Stimulated activated naive CD8-positive, alpha-beta T cell treated with anti-CD3 and anti-CD28 coated beads, Interleukin-15, Interleukin-2, amounts not matched to agents 100 U/mL and 50 U/mL, for 24 hours (primary cell): ENCODE measurements at regions not wholly inside any gene's neighbourhood (a gene's known extent, or its start where the extent isn't known, plus 50 kb on each side); places are given as distances from the start of the nearest gene placed in this dataset.
"Not testable (repeated sequence)": the region's sequence is repeated elsewhere in the genome, so short reads cannot be mapped to it uniquely, and the experiment has no call there.

Experiments used
- ATAC-seq: fragments of 150-1000 bp; cut with Tn5 transposase; one replicate; pipeline ENCODE4 v1.10.0; 2021
- DNase-seq: peaks from one replicate; pipeline ENCODE4 v3.0.0; 2021

DNA sequence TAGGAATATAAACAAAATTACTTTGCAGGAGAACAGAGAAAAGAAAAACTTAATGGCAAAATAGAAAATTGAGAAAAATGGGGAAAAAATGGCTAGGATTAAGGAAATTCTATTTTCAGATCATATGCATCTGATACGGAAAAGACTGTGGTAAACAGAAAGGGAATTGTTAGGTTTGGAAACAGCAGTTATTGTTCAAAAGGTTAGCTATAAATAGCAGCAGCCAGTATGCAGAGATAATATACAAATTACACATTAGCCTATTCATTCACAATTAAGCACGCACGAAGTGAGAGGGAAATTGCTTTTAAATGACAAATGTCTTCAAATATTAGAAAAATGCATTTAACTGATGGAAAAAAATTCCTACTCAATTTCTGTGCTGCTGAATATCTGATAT, 224.1 kb upstream of the FAM3C start:
- DNase-seq (no peak), ATAC-seq (no peak)

DNA sequence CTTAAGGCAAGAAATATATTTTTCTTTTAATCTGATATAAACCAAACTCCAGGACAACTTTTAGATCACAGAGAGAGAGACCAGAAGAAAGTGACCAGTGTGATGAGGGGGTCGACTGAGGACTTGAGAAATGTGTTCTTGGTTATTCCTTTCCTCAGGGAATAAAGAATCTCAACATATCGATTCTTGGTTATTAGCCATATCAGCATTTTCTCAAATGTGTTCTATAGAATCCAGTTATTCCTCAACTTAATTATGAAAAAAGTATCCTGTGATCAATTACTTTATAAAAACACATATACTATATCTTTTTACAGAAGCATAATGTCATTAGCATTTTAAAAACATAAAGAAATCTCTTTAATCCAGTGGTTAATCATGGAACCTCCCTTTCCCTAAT, 222.1 kb upstream of the FAM3C start:
- no peak for ATAC-seq

GRCh38 chr7:121610243-121610642, 214.1 kb upstream of the FAM3C start:
- ATAC-seq, result no peak
- no peak for DNase-seq

More for the DNA sequence above, 222.1 kb upstream of the FAM3C start:
- no peak for DNase-seq

DNA sequence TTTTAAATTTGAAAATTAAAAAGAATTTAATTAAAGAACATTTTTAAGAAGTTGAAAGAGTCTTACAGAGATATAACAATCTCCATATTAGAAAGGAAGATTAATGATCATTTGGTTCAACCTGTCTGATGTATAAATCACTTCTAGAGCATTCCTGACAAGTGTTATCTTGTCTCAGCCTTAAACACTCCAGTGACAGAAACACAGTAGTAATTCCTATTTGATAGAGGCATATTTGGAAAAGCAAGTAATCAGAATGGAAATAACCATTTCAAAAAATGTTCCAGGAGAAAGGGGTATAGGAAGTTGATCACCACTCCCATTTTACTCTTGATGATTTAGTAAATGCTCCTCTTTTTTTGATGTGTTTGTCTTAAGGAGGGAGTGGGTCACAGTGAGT, 213.1 kb upstream of the FAM3C start:
- DNase-seq, result no peak
- ATAC-seq, result no peak

GRCh38 chr7:121608785-121609184, 212.7 kb upstream of the FAM3C start:
- DNase-seq (no peak), ATAC-seq (no peak)

DNA sequence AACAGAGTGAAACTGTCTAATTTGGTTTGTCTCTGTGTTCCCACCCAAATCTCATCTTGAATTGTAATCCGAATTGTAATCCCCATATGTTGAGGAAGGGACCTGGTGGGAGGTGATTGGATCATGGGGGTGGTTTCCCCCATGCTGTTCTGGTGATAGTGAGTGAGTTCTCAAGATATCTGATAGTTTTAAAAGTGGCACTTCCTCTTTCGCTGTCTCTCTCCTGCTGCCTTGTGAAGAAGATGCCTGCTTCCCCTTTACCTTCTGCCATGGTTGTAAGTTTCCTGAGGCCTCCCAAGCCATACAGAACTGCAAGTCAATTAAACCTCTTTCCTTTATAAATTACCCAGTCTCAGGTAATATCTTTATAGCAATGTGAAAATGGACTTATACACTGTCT, 212.1 kb upstream of the FAM3C start:
- DNase-seq, ATAC-seq: not testable (repeated sequence)

GRCh38 chr7:121605317-121605680, 209.2 kb upstream of the FAM3C start:
- ATAC-seq (no peak), DNase-seq (no peak)

DNA sequence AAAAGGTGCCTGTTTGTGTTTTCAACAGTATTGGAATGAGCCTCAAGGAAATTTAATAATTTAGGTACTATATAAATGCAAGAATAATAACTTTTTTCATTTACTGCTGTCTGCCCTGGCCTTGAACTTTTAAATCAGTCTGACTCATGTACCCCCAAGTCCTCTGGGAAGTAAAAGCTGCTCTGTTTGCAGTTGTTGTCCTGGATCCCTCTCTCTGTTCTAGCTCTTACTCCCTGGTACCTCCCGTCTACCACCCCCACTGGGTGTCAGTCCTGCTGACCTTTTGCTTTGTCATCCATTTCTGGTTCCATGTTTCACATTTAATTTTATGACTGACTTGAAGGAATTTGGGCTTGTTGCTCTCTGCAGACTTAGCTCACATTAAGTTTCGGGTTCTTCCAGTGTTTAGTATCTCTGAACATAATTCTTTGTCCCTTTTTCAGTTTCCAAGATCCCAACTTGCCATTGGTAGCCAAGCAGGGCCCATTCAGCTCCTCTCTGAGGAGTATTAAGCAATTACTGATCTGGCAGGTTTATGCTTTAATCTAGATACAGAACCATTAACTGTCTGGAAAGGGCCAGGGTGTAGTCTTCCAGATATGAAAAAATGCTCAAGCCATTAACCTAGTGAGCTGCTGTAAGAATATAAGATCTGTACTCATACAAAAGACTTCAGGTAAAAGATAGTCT, 208.7 kb upstream of the FAM3C start:
- ATAC-seq (no peak), DNase-seq (no peak)

GRCh38 chr7:121603886-121604285, 207.8 kb upstream of the FAM3C start:
- DNase-seq (no peak), ATAC-seq (no peak)

- no peak for ATAC-seq
- DNase-seq, result no peak
Measured at GRCh38 chr7:121599887-121600286, 203.8 kb upstream of the FAM3C start.

DNA sequence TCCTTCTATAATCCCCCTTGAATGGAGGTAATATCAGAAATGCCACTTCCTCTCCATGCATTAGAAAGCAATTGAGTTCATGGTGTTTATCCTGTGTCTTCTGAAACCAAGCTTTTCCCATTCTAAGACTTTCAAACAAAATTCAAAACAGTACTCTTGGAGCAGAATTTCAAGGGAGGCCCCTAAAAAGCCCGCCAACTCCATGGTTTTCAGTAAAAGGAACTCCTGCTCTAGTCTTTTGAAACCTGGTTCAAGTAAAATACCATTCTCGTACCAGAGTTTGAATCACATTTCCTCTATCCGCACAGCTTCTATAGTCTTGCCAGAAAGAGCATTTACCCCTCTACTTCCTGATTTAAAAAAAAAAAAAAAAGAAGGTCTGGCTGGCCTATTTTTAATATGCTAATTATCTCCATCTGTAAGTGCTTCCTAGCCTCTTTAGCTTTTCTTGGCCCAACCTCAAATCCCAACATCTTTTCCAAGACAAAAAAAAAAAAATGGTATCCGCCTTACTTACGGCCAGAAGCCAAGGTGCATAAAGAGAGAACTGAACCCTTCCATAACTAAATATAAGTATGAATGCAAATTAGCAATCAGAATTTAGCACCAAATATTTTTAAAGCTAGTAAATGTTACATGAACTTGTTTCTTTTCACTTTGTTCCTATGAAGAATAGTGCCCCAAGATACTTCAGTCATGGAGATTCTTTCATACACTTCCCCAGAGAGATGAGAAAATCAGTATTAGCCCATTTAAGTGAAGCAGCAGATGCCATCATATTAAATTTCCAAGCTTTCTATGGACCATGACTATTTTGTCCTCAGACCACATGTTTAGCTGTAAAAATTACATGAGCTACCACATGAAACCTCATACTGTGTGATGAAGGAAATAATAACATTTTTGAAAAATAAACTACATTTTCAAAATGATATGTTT, 199.9 kb upstream of the FAM3C start:
- DNase-seq, result no peak
- ATAC-seq, result no peak

- DNase-seq (no peak), ATAC-seq (no peak)
Measured at GRCh38 chr7:121591926-121592325, 195.8 kb upstream of the FAM3C start.

DNA sequence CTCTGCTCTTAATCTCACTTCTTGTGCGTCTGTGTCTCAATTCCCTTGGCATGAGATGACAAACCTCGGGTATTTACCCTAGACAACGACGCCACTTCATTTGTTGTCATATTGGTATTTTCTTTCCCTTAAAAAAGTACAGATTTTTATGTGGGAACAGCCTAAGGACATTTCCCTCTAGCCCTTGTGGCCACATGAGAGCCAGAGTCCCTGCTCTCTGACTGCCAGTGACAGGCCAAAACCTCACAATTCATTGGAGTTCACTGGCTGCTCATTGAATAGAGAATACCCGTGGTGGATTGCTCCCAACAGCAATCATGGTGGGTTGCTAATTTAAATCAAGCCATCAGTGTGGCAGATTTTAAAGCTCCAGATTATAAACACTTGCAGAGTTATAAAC, 191.3 kb upstream of the FAM3C start:
- ATAC-seq (no peak), DNase-seq (no peak)

GRCh38 chr7:121582258-121582657, 186.2 kb upstream of the FAM3C start:
- ATAC-seq, result no peak

DNA sequence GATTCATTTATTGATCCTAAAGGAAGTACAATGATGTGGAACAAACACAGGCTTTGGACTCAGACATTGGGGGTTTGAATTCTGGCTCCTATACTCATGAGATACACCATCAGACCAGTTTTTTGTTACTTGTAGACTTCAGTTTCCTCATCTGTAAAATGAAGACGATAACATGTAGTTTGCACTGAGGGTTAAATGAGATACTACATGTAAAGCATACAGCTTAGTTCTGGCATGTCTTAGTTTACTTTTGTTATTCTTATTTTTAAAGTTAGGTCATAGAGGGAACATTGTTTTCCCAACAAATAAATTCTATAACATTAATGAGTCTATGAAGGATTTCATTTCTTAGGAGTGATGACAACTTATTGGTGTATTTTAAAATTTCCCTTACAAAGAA, 183.5 kb upstream of the FAM3C start:
- ATAC-seq (no peak), DNase-seq (no peak)

More at GRCh38 chr7:121582258-121582657, 186.2 kb upstream of the FAM3C start:
- DNase-seq, result no peak

DNA sequence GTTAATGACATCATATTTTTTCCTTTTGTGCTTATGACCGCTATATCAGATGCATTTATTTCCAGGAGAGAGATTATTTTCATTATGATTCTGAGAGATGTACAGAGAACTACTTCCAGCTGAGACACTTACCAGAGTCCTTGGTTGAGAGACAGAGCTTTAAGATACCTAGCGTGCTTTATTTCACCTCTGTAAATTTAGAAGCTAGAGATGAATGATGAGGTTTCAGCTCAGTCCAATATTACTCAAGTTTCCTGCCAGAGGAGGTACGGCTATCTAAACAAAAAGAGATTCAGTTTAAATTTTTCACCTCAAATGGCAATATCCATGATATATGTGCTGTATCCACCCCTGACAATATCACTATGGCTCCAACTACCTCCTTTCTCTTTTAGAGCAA, 182.6 kb upstream of the FAM3C start:
- DNase-seq (no peak), ATAC-seq (no peak)

- ATAC-seq (no peak), DNase-seq (no peak)
Measured at GRCh38 chr7:121576148-121576917, 180.2 kb upstream of the FAM3C start.

DNA sequence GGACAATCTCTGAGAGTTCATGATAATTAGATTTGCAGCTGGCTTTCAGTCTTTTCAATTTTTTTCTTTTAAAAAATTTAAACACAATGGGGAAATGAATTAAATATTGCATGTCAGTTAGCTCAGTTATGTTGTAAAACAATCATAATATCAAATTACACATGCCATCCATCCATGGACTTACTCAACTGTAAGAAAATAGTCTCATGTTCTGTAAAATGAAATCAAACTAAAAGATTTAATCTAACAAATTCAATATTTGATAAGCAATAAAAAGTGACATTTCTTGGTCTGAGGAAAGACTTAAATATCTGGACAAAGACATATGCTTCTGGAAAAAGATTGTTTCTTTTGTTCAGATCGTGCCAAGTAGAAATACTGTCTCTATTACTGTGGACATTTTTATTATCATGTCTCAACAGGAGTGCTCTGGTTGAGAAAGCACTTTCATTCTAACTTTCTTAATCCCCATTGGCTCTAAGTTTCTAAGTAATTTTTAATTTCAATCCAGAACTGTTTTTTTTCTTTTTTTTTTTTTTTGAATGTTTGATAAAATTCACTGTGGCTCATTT, 179.2 kb upstream of the FAM3C start:
- ATAC-seq (no peak), DNase-seq (no peak)

DNA sequence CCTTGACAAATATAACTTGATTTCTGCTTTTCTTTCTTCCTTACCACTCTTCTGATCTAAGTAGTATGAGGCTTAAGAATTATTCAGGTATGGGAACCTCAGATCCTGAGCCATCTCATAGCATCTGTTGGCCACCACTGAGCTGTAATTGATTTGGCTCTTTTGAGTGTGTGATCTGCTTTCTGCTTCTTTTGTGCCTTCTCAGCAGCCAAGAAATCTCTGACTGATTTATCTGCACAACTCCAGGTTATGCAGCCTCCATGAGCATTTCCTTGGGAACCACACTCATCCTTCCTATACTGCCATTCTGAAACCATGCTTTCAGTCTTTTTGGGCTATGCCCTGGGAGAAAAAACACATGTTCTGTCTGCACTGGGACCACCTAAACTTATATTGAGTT, 178.0 kb upstream of the FAM3C start:
- ATAC-seq, result no peak
- no peak for DNase-seq

DNA sequence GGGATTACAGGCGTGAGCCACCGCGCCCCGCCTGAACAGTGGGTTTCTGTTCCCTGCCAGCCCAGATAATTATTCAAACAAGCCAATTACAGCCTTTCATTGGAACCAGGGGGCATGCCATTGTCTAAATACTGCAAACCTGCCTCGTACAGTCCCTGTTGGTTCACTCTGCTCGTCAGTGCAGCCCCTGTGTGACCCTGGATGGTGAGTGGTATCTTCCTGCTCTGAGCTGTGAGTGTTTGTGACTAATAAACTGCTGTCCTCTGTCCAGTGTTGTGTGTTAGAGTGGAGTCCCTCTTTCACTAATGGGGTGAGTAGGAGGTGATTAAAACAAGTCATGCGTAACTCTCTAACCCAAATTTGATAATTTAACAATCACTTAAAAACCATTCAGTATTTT, 176.5 kb upstream of the FAM3C start:
- no peak for DNase-seq
- ATAC-seq, result no peak

DNA sequence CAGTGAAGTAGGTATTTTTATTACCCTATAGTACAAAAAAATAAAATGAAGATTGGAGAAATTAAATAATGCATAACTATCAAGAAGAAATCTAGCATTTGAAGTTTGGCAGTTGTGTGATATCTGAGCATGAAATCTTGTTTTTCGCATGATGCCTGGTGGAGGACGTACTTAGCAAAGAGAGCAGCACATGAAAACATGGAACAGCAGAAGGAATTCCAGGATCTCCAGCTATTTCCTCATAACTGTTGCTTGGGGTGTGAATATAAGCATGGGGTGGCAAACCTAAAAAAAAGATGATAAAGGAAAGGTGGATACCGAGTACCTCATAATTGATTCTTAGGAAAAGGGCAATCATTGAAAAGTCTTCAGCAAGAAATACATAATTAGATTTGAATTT, 174.3 kb upstream of the FAM3C start:
- no peak for DNase-seq
- no peak for ATAC-seq

DNA sequence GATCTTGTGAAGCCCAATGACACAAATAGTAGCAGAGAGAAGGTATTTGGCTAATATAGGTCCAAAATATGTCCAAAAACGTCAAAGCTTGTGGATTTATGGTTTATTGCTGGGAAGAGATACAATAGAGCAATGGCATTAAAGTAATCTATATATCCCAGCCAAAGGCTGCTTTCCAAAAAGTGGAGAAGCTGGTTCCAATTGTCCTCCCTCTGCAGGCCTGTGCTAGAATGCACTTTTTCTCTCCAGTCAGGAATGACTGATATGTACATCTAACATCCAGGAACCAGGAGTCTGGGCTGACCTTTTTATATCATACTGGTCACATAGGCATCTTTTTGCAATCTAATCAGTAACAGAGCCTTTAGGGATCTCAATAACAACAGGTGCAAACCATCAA, 167.1 kb upstream of the FAM3C start:
- no peak for ATAC-seq
- no peak for DNase-seq

DNA sequence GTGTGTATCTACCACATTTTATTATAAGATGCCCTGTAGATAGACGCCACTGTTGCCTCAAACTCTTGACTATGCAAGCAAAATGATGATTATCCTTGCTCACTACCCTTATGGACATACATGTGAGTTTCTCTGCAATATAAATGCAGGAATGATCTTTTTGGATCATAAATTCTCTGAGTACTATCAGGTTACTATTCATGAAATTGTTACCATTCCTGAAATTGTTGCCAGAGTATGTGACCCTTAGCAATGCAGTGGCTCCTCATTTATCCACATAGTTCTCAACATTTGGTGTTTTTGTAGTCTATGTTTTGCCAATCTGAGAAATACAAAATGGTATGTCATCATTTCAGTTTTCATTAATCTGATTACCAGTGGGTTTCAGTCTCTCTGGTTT, 166.2 kb upstream of the FAM3C start:
- ATAC-seq (no peak), DNase-seq (no peak)
